ENCODE measurements at regions not wholly inside any gene's neighbourhood (a gene's known extent, or its start where the extent isn't known, plus 50 kb on each side); places are given as distances from the start of the nearest gene placed in this dataset.
"Not testable (repeated sequence)": the region's sequence is repeated elsewhere in the genome, so short reads cannot be mapped to it uniquely, and the experiment has no call there.

GRCh38 chr6:164628302-164628931 is 681.0 kb downstream of the C6orf118 start:
- no peaks in the 10 kb centered on the region for H3K4me1 ChIP-seq (ENCODE audit: low read length)
- no peaks in the 10 kb centered on the region for H3K36me3 ChIP-seq (replicated peaks; ENCODE audit: insufficient read depth, low read length)
- DNase-seq: no peak
- no peak overlapping the region for H2AFZ ChIP-seq (ENCODE audit: low read length)
- no peaks in the 10 kb centered on the region for H3K27me3 ChIP-seq (replicated peaks; ENCODE audit: insufficient read depth, low read length)
- no peak overlapping the region for H3K4me3 ChIP-seq (ENCODE audit: low read length)
- H3K9ac ChIP-seq (ENCODE audit: low read length): no peak overlapping the region
- H3K9me2 ChIP-seq (replicated peaks; ENCODE audit: insufficient read depth, low read length): no peaks in the 10 kb centered on the region
- no peaks in the 10 kb centered on the region for H3F3A ChIP-seq (ENCODE audit: insufficient read depth, low read length)
- H4K20me1 ChIP-seq (ENCODE audit: insufficient read depth, low read length): no peaks in the 10 kb centered on the region
- no peaks in the 10 kb centered on the region for H3K79me2 ChIP-seq (ENCODE audit: low read length)
- H3K9me3 ChIP-seq (replicated peaks; ENCODE audit: insufficient read depth, low read length): no peaks in the 10 kb centered on the region
- TF ChIP-seq CTCF (IDR thresholded peaks at IDR 0.05; ENCODE audit: low read length): no peak
- no peak for TF ChIP-seq EZH2 (optimal IDR thresholded peaks at IDR 0.05; ENCODE audit: low read depth, low read length)
- no peak for TF ChIP-seq EZH2phosphoT487 (IDR thresholded peaks at IDR 0.05; ENCODE audit: low read length)
- H3K4me2 ChIP-seq (ENCODE audit: low read depth, low read length): no peak overlapping the region
- H3K27ac ChIP-seq (ENCODE audit: low read length): no peak overlapping the region

DNA sequence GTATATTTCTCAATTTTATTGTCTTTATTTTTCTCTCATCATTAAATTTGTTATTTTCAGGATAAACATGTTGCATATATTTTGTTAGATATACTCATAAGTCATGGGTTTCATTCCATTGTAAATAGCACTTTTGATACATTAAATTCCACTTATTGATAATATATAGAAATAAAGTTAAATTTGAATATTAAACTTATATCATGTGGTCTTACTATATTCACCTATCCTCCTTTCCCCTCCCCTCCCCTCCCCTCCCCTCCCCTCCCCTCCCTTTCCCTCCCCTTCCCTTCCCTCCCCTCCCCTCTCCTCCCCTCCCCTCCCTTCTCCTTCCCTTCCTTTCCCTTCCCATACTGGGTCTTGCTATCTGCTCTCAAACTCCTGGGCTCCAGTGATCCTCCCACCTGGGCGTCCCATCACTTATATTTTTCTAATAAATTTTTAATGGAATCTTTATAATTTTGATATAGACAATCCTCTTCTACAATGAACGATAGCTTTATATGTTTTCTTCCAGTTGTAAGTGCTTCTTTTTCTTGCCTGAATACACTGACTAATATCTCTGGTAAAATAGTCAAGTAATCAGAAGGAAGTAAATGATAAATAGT is 692.4 kb downstream of the C6orf118 start:
- Histone ChIP-seq H3K4me3 (ENCODE audit: low read length) (no peak overlapping the region), H2AFZ (ENCODE audit: low read length) (no peak overlapping the region), H4K20me1 (ENCODE audit: insufficient read depth, low read length) (no peaks in the 10 kb centered on the region), H3K4me2 (ENCODE audit: low read depth, low read length) (no peak overlapping the region), H3K9me3 (replicated peaks; ENCODE audit: insufficient read depth, low read length) (no peaks in the 10 kb centered on the region), H3K27me3 (replicated peaks; ENCODE audit: insufficient read depth, low read length) (no peaks in the 10 kb centered on the region), H3F3A (ENCODE audit: insufficient read depth, low read length) (no peaks in the 10 kb centered on the region), H3K9ac (ENCODE audit: low read length) (no peak overlapping the region), H3K36me3 (replicated peaks; ENCODE audit: insufficient read depth, low read length) (no peaks in the 10 kb centered on the region), H3K79me2 (ENCODE audit: low read length) (no peaks in the 10 kb centered on the region), H3K27ac (ENCODE audit: low read length) (no peak overlapping the region), H3K4me1 (ENCODE audit: low read length) (no peaks in the 10 kb centered on the region), H3K9me2 (replicated peaks; ENCODE audit: insufficient read depth, low read length) (no peaks in the 10 kb centered on the region)
- DNase-seq: no peak
- TF ChIP-seq EZH2phosphoT487 (IDR thresholded peaks at IDR 0.05; ENCODE audit: low read length) (no peak), CTCF (IDR thresholded peaks at IDR 0.05; ENCODE audit: low read length) (no peak), EZH2 (optimal IDR thresholded peaks at IDR 0.05; ENCODE audit: low read depth, low read length) (no peak)

GRCh38 chr6:164612751-164613150 is 696.7 kb downstream of the C6orf118 start:
- no peaks in the 10 kb centered on the region for H3F3A ChIP-seq (ENCODE audit: insufficient read depth, low read length)
- H3K4me1 ChIP-seq (ENCODE audit: low read length): no peaks in the 10 kb centered on the region
- no peaks in the 10 kb centered on the region for H3K27me3 ChIP-seq (replicated peaks; ENCODE audit: insufficient read depth, low read length)
- no peak overlapping the region for H3K27ac ChIP-seq (ENCODE audit: low read length)
- no peak for DNase-seq
- no peaks in the 10 kb centered on the region for H4K20me1 ChIP-seq (ENCODE audit: insufficient read depth, low read length)
- no peak overlapping the region for H3K9ac ChIP-seq (ENCODE audit: low read length)
- H3K36me3 ChIP-seq (replicated peaks; ENCODE audit: insufficient read depth, low read length): no peaks in the 10 kb centered on the region
- H2AFZ ChIP-seq (ENCODE audit: low read length): no peak overlapping the region
- H3K4me2 ChIP-seq (ENCODE audit: low read depth, low read length): no peak overlapping the region
- no peaks in the 10 kb centered on the region for H3K9me3 ChIP-seq (replicated peaks; ENCODE audit: insufficient read depth, low read length)
- no peak for TF ChIP-seq EZH2phosphoT487 (IDR thresholded peaks at IDR 0.05; ENCODE audit: low read length)
- no peak for TF ChIP-seq EZH2 (optimal IDR thresholded peaks at IDR 0.05; ENCODE audit: low read depth, low read length)
- TF ChIP-seq CTCF (IDR thresholded peaks at IDR 0.05; ENCODE audit: low read length): no peak
- H3K9me2 ChIP-seq (replicated peaks; ENCODE audit: insufficient read depth, low read length): no peaks in the 10 kb centered on the region
- H3K4me3 ChIP-seq (ENCODE audit: low read length): no peak overlapping the region
- H3K79me2 ChIP-seq (ENCODE audit: low read length): no peaks in the 10 kb centered on the region

DNA sequence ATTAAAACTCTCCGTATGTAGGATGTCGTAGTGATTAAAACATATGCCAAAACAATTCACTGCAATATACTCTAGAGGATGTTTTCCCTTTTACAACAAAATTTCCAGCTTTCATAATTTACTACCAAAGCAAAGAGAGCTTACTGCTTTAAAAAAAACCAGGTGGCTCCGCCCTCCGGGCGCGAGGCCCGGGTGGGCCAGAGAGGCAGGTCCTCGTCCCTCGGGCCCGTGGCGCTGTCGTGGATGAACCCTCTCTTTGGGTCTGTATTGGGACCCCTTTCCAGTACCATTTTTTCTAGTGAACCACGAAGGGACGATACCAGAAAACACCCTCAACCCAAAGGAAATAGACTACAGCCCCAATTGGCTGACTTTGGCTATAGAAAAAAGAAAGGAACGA is 698.5 kb downstream of the C6orf118 start:
- H3K4me1 ChIP-seq (ENCODE audit: low read length); H4K20me1 ChIP-seq (ENCODE audit: insufficient read depth, low read length); H3K9ac ChIP-seq (ENCODE audit: low read length); DNase-seq; H3K27me3 ChIP-seq (replicated peaks; ENCODE audit: insufficient read depth, low read length); H3K9me2 ChIP-seq (replicated peaks; ENCODE audit: insufficient read depth, low read length); H3K4me2 ChIP-seq (ENCODE audit: low read depth, low read length); H3K79me2 ChIP-seq (ENCODE audit: low read length); H3K4me3 ChIP-seq (ENCODE audit: low read length); H2AFZ ChIP-seq (ENCODE audit: low read length); H3F3A ChIP-seq (ENCODE audit: insufficient read depth, low read length); H3K36me3 ChIP-seq (replicated peaks; ENCODE audit: insufficient read depth, low read length); H3K9me3 ChIP-seq (replicated peaks; ENCODE audit: insufficient read depth, low read length); H3K27ac ChIP-seq (ENCODE audit: low read length): not testable (repeated sequence)

DNA sequence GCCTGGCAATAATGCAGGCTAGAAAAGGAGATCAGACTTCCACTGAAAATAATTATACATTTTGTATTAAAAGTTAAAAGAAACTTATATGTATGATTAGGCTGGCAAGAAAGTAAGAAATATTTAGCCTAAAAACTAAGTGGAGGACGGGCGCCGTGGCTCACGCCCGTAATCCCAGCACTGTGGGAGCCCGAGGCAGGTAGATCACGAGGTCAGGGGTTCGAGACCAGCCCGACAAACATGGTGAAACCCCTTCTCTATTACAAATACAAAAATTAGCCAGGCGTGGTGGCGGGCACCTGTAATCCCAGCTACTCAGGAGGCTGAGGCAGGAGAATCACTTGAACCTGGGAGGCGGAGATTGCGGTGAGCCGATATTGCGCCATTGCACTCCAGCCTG is 707.0 kb downstream of the C6orf118 start:
- H3F3A ChIP-seq (ENCODE audit: insufficient read depth, low read length); H3K27me3 ChIP-seq (replicated peaks; ENCODE audit: insufficient read depth, low read length); H4K20me1 ChIP-seq (ENCODE audit: insufficient read depth, low read length); H3K9me2 ChIP-seq (replicated peaks; ENCODE audit: insufficient read depth, low read length); H3K9me3 ChIP-seq (replicated peaks; ENCODE audit: insufficient read depth, low read length); DNase-seq; H3K4me3 ChIP-seq (ENCODE audit: low read length); H3K36me3 ChIP-seq (replicated peaks; ENCODE audit: insufficient read depth, low read length); H3K4me1 ChIP-seq (ENCODE audit: low read length); H3K79me2 ChIP-seq (ENCODE audit: low read length); H3K4me2 ChIP-seq (ENCODE audit: low read depth, low read length); H3K27ac ChIP-seq (ENCODE audit: low read length); H2AFZ ChIP-seq (ENCODE audit: low read length); H3K9ac ChIP-seq (ENCODE audit: low read length): not testable (repeated sequence)

Data from MM.1S (cell line).